ENCODE measurements at regions not wholly inside any gene's neighbourhood (a gene's known extent, or its start where the extent isn't known, plus 50 kb on each side); places are given as distances from the start of the nearest gene placed in this dataset.

- no peak for TF ChIP-seq EZH2 (IDR thresholded peaks at IDR 0.05)
- TF ChIP-seq YY1 (IDR thresholded peaks at IDR 0.05; ENCODE audit: extremely low read depth, insufficient replicate concordance, low read depth, low read length), result no peak
- TF ChIP-seq ZFX (IDR thresholded peaks at IDR 0.05), result no peak
- TF ChIP-seq ELF1 (IDR thresholded peaks at IDR 0.05; ENCODE audit: borderline replicate concordance, low read depth), result no peak
- no peak for TF ChIP-seq EZH2phosphoT487 (IDR thresholded peaks at IDR 0.05; ENCODE audit: borderline replicate concordance)
- TF ChIP-seq RAD21 (IDR thresholded peaks at IDR 0.05; ENCODE audit: low read depth), result no peak
- no peak for TF ChIP-seq FOSL1 (IDR thresholded peaks at IDR 0.05; ENCODE audit: low read depth)
- TF ChIP-seq EGR1 (IDR thresholded peaks at IDR 0.05; ENCODE audit: low read depth), result no peak
- no peak for TF ChIP-seq MAX (IDR thresholded peaks at IDR 0.05)
- no peak for TF ChIP-seq REST (IDR thresholded peaks at IDR 0.05; ENCODE audit: low read depth)
- TF ChIP-seq POLR2A (IDR thresholded peaks at IDR 0.05; ENCODE audit: borderline replicate concordance, extremely low read depth, insufficient read depth, insufficient read length), result no peak
- TF ChIP-seq SRF (IDR thresholded peaks at IDR 0.05; ENCODE audit: low read depth), result no peak
- TF ChIP-seq ATF3 (IDR thresholded peaks at IDR 0.05), result no peak
- TF ChIP-seq CBX3 (IDR thresholded peaks at IDR 0.05; ENCODE audit: low read depth), result no peak
- TF ChIP-seq CEBPB (IDR thresholded peaks at IDR 0.05; ENCODE audit: low read depth), result no peak
- H3K9ac ChIP-seq (ENCODE audit: low read length), result no peak overlapping the region
- ATAC-seq (no peak), DNase-seq (ENCODE audit: low read depth, low spot score) (no peak)
- intact Hi-C loops (cut with micrococcal nuclease), result no loop called here
- H3K36me3 ChIP-seq (ENCODE audit: control insufficient read depth in 1 of 2, insufficient read depth in 2 of 2, low read length in 2 of 2), result no peaks in the 10 kb centered on the region
- peaks cover 18 to 58% of the 10 kb centered on the region in 2 experiments for H3K4me1 ChIP-seq (ENCODE audit: control insufficient read depth in 1 of 2, insufficient read depth in 2 of 2, low read length in 2 of 2)
- no peak overlapping the region for H2AFZ ChIP-seq (ENCODE audit: low read depth, low read length, poor library complexity, severe bottlenecking)
- H3K4me3 ChIP-seq (replicated peaks in 1 of 2; ENCODE audit: low read depth in 1 of 2, low read length in 2 of 2), result no peak overlapping the region
- RAD21 ChIA-PET (ENCODE audit: low non-redundant PET in 1 of 2, low total read pairs in 2 of 2, uncharacterized antibody in 2 of 2, unreplicated experiment in 2 of 2), result interaction anchor here in 1 of 2 experiments (0.6 kb wide), 1 partner anchor 13 kb away, joined by 3 read pairs; no protein-coding TSS in a partner anchor
- H3K9me3 ChIP-seq (ENCODE audit: control insufficient read depth in 1 of 2, insufficient read depth in 1 of 2, low read depth in 1 of 2, low read length in 2 of 2), result peaks cover 0 to 8% of the 10 kb centered on the region in 2 experiments; a peak in 1 of 4 replicates
- H3K4me2 ChIP-seq (ENCODE audit: low read length), result peak overlapping the region; percentile 71
- no peaks in the 10 kb centered on the region for H3K9me2 ChIP-seq (ENCODE audit: insufficient read depth)
- CTCF ChIA-PET, result interaction anchor here (1.0 kb wide), 1 partner anchor 285 kb away, joined by 3 read pairs; no protein-coding TSS in a partner anchor
- POLR2A ChIA-PET, result interaction anchor here (1.4 to 2.1 kb wide), 2 partner anchors 16 to 20 kb away, joined by 7 to 10 read pairs; no protein-coding TSS in a partner anchor
- H3K27me3 ChIP-seq (ENCODE audit: insufficient read depth, low read length), result no peaks in the 10 kb centered on the region
- no TSS peak for BruUV-seq (replicated peaks)
- H3K27ac ChIP-seq (ENCODE audit: low read depth, low read length), result peak overlapping the region; percentile 52; the same call in 1 of the 2 replicates
- H3K79me2 ChIP-seq (ENCODE audit: insufficient read depth, low read length), result no peaks in the 10 kb centered on the region
- no peaks in the 10 kb centered on the region for H4K20me1 ChIP-seq (ENCODE audit: insufficient read depth)
Observed at GRCh38 chr6:44059359-44060346, 67.6 kb downstream of the MRPL14 start.

Measured in HCT116 (cell line).